HG03565 (cell line): ENCODE measurements at regions not wholly inside any gene's neighbourhood (a gene's known extent, or its start where the extent isn't known, plus 50 kb on each side); places are given as distances from the start of the nearest gene placed in this dataset.

Experiments
- ATAC-seq: cut with Tn5 transposase; IDR thresholded peaks from one replicate; pipeline ENCODE4 v1.9.1; 2021; ENCODE audit warnings: mild to moderate bottlenecking, moderate library complexity; ENCODE audit not compliant: unreplicated experiment

DNA sequence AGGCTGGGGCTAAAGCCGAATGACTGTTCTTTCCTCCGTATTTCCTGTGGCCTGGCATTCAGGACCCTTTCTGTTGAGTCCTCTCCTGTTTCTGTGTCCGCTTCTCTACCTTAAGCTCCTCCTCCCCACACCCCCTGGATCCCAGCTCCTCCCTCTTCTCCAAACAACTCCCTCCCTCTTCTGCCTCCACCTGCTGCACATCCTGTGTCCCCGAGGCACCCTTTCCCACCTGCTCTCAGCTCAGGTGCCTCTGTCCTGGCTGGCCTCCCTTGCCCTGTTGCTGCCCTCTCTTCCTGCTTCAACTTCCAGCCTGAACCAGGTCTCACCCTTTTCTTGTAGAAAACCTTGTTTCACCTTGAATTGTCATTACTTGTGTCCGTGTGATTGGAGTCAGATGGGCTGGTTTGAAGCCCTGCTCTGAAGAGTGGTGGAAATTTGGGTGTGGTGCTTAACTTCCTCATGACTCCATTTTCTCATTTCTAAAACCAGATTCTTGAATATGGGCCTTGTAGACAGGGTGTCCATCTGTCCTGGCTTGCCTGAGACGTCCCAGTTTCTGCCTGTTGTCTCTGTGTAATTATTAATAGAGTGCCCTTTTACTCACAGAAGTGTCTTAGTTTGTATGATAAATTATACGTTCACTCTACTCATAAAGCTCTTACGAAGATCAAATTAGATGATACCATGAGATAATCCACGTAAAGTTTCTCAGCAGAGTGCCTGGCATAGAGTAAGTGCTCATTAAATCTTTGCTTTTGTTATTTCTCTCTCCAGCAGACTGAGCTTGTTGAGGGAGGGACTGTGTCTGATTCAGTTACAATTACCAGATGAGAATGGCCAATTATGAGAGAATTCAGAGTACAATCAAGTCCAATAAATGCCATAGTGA, 58.9 kb upstream of the TRABD2B start:
- ATAC-seq = no peak

DNA sequence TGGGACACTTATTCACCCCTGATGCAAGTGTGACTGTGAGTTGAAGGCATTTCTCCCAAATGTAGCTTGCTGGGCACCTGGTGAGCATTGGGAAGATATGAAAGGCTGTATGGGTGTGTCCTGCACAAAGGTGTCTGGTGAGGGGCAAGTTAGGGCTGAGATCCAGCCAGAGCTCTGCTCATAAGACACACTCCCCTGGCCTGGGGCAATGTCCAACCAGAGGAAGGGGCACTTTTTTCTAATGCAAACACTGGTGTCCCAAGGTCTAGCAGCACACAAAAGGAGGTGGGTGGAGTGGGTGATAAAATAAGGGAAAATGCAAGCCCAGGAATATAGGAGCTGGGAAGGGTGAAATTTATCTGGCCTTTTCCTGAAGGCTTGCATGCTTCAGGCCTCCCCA, 57.0 kb upstream of the TRABD2B start:
- ATAC-seq = no peak

DNA sequence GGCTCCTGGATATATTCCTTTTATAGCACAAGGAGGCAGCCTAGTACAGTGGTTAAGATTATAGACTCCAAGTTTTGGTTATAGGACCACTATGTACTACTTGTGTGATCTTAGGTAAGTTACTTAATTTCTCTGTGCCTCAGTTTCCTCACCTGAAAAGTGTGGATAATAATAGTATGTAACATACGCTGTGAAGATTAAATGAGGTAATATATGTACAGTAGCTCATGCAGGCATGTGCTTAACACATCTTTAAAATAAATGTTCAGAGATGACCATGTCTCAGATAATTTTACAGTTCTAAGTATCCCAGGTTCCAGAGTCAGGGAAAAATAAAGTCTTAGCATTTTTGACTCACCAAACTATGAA, 55.7 kb upstream of the TRABD2B start:
- no peak for ATAC-seq

DNA sequence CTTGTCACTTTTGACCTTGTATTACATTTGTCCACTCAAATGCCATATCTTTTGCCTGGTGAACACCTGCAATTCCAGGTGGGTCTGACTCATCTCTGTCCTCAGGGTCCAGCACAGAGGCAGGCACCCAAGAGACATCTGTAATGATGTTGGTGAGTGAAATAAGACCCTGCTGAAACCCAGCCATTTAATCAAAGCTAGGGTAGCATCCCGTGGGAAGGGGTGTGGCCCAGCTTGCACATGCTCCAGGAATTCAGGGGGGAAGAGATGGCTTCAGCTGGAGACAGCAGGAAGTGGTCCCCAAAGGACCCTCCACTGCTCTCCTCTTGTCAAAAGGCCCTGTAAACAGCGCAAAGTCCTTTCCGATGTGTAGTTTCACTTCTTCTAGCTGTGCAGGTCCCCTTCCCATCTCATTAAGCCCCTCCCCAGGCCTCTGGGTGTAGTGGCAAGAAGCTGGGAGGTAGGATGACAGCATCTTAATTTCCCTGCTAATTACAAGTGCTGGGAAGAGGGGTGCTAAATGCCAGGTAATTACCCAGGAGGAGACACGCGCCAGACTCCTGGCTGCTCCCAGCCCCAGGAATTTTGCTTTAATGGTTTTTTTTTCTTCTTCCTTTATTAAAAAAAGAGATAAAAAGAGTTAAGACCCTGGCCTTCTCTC, 54.4 kb upstream of the TRABD2B start:
- no peak for ATAC-seq

DNA sequence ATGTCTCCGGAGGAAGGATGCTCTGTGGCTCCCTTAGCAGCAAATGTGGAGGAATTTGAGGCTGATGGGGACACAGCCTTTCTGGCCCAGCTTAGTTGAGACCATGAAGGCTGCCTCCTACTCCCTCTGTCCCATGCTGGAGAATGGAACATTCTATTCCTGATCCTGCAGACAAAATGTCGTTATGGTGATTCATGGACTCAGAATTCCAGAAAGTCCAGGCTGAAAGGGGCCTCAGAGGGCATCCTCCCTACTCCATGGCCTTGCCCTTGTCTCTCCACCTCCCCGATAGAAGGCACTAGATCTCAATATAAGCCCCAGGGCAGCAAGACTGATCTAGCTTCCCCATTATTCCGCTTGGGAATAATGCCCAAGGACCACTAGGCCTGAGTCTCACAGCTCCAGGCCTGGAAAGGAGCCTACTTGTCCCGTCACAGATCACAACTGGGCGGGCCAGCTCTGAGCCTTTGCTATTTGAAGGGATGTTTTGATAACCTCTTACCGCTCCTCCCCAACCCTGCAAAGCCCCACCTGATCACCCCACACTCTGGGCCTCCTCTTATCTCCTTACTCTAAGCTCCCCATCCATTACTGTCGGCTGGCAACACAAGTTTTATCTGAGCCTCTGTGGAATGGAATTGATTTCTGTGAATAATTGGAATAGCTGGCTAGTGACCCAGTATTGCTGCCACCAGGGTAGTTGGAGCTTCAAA, 52.8 kb upstream of the TRABD2B start:
- ATAC-seq = no peak

DNA sequence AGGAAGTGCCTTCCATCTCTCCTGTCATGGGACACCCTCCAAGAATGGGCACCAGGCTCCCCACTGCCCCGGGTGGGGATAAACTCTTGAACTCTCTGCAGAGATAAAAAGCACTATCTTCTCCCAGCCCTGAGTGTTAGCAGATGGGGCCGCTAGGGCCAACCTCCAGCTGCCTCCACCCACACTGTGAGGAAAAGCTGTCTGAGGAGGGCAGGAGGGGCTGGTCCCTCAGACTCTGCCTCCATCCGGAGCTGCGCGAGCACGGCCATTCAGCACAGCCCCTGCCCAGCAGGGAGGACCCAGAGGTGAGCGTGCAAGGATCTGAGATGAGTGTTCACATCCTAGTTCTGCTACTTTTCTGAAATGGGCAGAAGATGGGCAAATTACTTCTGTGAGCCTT, 51.8 kb upstream of the TRABD2B start:
- ATAC-seq = no peak

DNA sequence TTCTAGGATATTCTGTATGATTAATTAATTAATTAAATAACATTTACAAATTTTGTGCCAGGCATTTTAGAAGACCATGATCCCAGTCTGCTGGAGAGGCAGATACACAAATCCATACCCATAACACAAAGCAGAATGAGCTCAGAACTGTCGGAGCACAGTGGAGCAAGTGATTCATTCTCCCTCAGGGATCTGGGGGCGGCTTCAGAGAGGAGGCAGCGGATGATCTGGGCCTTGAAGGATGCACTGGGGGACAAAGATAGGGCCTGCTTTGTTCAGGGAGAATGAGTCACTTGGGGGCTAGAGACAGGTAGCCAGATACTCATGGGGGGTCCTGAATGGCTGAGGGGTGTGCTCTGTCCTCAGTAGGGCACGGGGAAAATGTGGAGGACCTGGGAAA, 50.9 kb upstream of the TRABD2B start:
- ATAC-seq = no peak

DNA sequence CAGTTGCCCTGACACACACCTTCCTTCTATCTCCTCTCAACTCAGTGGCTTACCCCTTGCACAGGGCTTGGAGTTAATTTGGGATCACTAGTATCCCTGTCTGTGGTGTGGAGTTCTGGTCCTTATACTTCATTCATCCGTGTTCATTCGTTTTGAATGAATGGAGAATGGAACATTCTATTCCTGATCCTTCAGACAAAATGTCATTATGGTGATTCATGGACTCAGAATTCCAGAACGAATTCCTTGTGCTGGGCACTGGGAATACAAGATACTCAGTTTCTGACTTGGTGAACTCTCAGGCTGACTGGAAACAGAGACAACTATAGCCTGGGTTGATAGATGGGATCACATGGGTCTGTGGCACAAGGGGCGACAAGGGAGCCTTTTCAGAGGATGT, 49.9 kb upstream of the TRABD2B start:
- ATAC-seq = no peak
